ENCODE measurements at regions not wholly inside any gene's neighbourhood (a gene's known extent, or its start where the extent isn't known, plus 50 kb on each side); places are given as distances from the start of the nearest gene placed in this dataset.

- no peak for TF ChIP-seq CTCF (IDR thresholded peaks at IDR 0.05)
These were observed 105.3 kb downstream of the CD47 start for GRCh38 chr3:107985496-107985895.

DNA sequence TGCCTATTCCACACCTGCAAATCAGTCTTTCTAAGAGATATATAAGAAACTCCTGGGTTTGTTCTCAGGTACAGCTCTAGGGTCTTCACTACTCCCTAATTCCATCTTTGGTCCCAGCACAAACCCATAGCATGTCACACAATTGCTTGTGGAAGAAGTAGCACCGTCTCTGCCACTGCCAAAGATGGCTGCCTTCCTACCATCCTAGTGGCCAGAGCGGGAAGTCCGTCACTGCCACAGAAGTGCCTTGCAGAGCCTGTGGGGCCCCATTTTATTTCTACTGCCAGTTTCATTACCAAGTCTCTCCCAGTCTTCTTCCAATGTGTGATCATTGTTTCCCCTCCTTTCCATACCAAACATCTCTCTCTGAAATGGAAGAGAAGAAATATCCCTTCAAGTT is 107.6 kb downstream of the CD47 start:
- no peak for TF ChIP-seq CTCF (IDR thresholded peaks at IDR 0.05)

DNA sequence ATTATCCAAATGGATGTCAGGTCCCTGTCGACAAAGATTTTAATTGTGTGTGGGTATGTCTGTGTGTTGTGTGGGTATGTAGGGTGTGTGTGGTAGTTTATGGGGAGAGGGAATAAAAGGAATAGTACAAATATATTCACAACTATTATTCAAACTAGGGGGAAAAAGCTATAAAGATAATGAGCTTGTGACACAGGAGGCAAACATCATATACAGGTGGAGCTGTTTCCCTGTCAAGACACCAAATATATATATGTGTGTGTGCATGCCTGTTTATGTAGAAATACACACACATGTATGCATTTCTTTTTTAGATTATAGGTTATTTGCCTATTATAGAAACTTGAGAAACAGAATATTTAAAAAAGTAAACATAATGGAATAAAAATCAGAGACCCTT is 108.7 kb downstream of the CD47 start:
- TF ChIP-seq CTCF (IDR thresholded peaks at IDR 0.05): no peak

- no peak for TF ChIP-seq CTCF (IDR thresholded peaks at IDR 0.05)
These were observed 109.2 kb downstream of the CD47 start for GRCh38 chr3:107981471-107982111.

- no peak for TF ChIP-seq CTCF (IDR thresholded peaks at IDR 0.05)
These were observed 111.3 kb downstream of the CD47 start for GRCh38 chr3:107979538-107979937.

DNA sequence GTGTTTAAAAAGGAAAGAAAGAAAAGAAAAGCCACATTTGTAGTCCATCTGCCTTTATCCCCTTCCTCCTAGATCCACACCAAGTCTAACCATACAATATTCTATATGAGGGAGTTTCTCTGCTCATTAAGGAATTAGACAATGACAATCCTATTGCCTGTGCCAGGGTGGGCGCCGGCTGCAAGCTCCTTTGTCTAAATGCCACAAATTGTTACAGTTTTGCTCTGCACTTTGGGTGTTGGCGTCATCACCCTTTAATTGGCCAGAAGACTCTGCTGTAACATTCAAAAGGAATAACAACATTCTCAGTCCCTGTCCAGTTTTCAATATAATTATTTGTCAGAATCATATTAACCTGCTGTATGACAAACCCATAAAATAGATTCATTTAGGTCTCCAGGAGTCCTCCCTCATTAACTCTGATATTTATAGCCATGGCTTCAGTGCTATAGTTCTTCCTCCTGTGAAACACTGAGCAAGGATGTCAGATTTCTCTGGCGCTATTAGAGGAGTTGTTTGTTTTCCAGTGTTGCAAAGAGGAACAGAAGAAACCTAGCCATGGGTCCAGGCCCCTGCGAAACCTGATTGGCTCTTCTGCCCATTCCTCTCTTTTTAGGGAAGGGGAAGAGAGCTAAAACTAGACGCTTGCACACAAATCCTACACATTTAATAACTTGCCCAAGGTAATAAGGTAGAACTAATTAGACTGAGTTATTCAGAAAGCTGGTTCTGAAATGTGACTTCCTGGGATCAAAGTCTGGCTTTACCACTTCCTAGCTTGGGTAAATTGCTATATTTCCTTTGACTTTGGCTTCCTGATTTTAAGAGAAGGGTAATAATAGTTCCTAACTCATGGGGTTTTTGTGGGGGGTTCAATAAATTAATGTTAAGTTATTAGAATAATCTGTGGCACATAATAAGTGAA is 112.4 kb downstream of the CD47 start:
- no peak for TF ChIP-seq CTCF (IDR thresholded peaks at IDR 0.05)

DNA sequence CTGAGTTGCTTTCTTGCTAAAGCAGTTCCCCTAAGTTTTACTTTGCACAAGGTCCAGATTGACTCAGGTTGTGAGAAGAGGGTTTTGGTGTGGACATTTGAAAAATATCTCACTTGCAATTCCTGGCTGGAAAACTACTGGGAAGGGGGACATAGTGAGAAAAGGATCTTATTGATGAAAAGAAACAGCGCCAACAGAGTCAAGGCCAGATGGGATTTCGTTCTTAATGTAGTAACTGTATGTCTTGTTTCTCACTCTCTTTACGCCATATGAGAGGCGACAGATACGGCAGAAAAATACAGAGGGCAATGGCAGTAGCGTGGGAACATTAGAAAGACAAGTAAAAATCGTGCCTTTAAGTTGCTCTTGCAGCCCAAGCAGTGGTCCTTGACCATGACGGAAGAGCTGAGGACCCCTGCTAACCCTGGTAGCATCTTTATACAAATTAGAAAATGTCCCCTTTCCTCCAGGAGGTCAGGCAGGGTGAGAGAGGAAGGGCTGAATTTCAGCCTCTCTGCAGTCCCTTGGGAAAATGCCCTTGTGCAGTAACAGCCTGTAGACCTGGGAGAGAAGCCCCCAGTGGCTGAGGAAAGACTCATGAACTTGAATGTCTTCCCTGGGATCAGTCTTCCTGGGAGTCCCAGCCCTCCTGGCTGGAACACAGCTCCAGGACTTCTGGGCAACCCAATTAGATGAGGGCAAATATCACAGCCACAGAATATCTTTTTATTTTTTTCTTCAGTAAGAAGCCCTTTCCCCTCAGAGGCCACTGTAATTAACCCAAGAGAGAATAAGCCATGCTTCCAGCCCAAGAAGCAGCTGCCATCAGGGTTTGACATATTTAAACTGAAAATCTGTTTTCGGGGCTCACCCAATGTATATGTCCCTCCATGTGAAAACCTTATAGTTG is 113.4 kb downstream of the CD47 start:
- TF ChIP-seq CTCF (IDR thresholded peaks at IDR 0.05): no peak

All from LNCAP (cell line).